SK-MEL-5 (cell line): ENCODE measurements at regions not wholly inside any gene's neighbourhood (a gene's known extent, or its start where the extent isn't known, plus 50 kb on each side); places are given as distances from the start of the nearest gene placed in this dataset.
"Not testable (repeated sequence)": the region's sequence is repeated elsewhere in the genome, so short reads cannot be mapped to it uniquely, and the experiment has no call there.

Source experiments
- DNase-seq: peaks from one replicate; pipeline ENCODE4 v3.0.0-alpha.2; 2016; ENCODE audit warnings: low read depth, low spot score
- in situ Hi-C: cut with HindIII; loops from 2 replicates; pipeline ENCODE4 v1.10.0; 2016; ENCODE audit warnings: low sequenced_read_pairs, high pct_unique_total_duplicates, low pct_unique_long_range_greater_than_20kb

GRCh38 chr16:63458846-63459245 lies 1422.6 kb upstream of the CDH8 start:
- in situ Hi-C loops: no loop called here
- no peak for DNase-seq

DNA sequence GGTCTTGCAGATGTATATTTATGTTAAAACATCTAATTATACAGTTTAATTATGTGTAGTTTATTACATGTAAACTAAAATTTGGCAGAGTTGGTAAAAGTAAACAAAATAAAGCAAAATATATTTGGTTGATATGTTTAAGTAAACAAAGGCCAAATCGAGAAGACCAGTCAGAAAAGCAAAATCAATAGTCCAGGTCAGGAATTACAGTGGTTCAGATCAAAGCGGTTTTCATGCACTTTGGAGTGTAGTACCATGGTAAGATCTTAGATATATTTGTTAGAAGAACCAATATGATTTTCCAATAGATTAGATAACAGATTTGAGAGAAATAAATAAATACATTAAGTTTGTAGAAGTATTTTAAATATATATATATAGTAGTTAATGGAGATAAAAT lies 1421.6 kb upstream of the CDH8 start:
- DNase-seq: no peak
- in situ Hi-C loops: no loop called here

- in situ Hi-C loops: no loop called here
Measured at GRCh38 chr16:63453261-63453660, 1417.0 kb upstream of the CDH8 start.

GRCh38 chr16:63447121-63447520 lies 1410.9 kb upstream of the CDH8 start:
- peak; percentile 6 for DNase-seq
- in situ Hi-C loops: no loop called here

More at GRCh38 chr16:63453261-63453660, 1417.0 kb upstream of the CDH8 start:
- DNase-seq: no peak

GRCh38 chr16:63442246-63442645 lies 1406.0 kb upstream of the CDH8 start:
- in situ Hi-C loops: no loop called here
- DNase-seq: no peak

DNA sequence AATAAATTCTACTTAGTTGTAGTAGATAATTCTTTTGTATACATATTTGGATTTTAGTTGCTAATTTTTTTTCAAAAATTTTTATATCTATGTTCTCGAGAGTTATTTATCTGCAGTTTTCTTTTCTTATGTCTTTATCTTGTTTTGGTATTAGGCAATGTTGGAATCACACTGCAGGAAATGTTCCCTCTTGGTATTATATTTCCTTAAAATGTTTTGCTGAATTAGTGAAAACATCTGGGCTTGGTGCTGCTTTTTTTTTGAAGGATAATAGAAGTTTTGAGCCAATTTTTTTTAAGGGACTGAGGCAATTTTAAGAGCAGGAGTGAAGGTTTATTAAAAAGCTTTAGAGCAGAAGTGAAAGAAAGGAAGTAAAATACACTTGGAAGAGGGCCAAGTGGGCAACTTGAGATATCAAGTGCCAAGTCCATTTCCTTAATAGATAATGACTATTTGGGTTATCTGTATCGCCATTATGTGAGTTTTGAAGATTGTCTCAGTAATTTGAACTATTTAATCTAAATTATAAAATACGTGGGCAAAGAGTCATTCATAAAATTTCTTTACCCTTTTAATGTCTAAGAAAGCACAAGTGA lies 1390.1 kb upstream of the CDH8 start:
- no peak for DNase-seq
- in situ Hi-C loops: no loop called here

- DNase-seq: no peak
- in situ Hi-C loops: no loop called here
Measured at GRCh38 chr16:63422715-63423114, 1386.5 kb upstream of the CDH8 start.

DNA sequence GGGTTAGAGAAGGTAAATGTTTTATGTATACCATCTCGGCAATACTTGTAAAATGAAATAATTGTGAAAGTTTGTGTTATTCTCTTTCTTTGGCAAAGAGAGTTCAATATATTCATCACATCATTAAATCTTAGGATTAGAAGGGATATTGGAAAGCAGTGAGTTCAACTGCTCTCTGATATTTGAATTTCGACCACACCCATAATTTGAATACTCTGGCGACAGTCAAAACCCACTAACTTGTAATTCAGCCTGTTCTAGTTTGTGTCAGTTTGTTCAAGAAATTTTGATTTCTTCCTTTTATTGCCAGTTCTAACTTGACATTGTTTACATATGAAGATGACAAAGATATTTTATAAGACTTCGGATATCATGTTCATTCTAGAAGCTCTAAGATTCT lies 1380.5 kb upstream of the CDH8 start:
- in situ Hi-C loops: no loop called here
- no peak for DNase-seq

GRCh38 chr16:63415014-63415413 lies 1378.8 kb upstream of the CDH8 start:
- DNase-seq: no peak
- in situ Hi-C loops: no loop called here

GRCh38 chr16:63410594-63410993 lies 1374.4 kb upstream of the CDH8 start:
- in situ Hi-C loops: no loop called here
- DNase-seq: no peak

- in situ Hi-C loops: no loop called here
- no peak for DNase-seq
Measured at GRCh38 chr16:63403792-63404191, 1367.6 kb upstream of the CDH8 start.

DNA sequence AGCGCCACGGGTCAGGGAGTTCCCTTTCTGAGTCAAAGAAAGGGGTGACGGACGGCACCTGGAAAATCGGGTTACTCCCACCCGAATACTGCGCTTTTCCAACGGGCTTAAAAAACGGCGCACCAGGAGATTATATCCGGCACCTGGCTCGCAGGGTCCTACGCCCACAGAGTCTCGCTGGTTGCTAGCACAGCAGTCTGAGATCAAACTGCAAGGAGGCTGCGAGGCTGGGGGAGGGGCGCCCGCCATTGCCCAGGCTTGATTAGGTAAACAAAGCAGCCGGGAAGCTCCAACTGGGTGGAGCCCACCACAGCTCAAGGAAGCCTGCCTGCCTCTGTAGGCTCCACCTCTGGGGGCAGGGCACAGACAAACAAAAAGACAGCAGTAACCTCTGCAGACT lies 1352.0 kb upstream of the CDH8 start:
- in situ Hi-C loops, DNase-seq: not testable (repeated sequence)

GRCh38 chr16:63385714-63386432 lies 1349.6 kb upstream of the CDH8 start:
- DNase-seq: no peak
- in situ Hi-C loops: no loop called here

- in situ Hi-C loops: no loop called here
- no peak for DNase-seq
Measured at GRCh38 chr16:63373744-63374143, 1337.5 kb upstream of the CDH8 start.

GRCh38 chr16:63372815-63373214 lies 1336.6 kb upstream of the CDH8 start:
- no peak for DNase-seq
- in situ Hi-C loops: no loop called here

- no peak for DNase-seq
- in situ Hi-C loops: no loop called here
Measured at GRCh38 chr16:63372283-63372682, 1336.0 kb upstream of the CDH8 start.

DNA sequence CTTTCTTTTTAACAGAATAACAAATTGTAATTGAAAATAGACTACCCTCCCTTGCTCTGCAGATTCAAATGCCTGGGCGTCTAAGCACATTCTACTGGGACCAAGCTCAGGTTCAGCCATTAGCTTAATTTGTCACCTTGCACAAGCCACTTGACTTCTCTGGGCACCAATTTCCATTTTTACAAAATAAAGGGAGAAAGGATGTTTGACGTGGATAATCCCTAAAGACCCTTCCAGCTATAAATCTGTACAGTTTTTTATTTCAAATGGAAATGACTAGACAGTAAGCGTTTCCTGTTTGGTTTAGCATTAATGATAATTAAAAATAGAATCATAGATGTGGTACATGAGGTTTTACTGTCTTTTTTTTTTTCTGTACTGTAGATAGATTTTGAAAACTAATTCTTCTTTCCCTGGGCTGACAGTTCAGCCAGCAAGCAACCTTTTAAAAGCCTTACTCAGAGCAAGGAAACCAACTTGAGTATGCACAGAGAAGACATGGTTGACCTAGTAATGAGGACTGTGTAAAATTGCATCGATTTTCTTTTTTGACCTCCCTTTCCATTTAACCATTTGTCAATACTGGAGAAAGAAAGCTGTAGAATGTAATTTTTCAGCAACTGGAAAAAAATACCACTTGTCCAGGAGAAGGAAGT lies 1329.5 kb upstream of the CDH8 start:
- no peak for DNase-seq
- in situ Hi-C loops: no loop called here

DNA sequence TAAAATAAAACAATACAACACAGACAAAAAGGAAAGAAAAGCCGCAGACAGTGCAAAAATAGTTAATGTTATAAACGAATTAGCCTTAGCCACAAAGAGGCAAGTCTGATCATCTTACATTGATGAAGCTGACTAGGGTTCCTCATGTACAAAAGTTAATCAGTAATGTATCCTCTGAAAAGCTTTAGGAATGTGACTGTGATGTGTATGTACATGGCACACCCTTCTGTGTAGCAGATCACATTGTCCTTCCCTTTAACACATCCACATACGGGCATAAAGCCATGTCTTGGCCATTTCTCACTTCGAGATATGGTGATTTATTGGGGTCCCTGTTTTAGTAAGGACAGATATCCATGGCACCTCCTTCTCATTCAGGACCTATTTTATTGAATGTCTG lies 1327.5 kb upstream of the CDH8 start:
- DNase-seq: no peak
- in situ Hi-C loops: no loop called here

DNA sequence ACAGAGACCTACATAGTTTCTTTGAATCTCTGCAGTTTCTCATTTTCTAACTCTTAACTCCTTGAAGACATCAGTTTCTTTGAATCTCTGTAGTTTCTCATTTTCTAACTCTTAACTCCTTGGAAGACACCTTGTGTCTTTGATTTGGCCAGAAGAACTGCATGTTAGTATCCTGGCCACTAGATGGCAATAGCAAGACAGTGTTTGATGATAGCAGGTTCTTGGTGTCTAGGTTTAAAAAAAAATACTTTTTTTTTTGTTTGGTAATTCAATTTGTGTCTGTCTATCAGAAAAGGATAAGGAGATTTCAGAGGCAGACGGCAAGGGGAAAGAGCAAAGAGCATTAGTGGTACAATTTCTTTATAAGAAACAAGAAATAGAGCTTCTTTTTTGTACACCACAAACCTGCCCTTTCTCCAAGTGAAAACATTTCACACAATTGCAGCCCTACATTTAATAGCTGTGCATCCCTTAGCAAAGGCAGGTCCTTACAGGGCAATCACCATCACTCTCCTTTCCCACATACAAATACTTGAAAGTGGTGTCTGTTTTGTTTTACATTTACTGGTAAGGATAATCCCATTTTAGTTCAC lies 1324.9 kb upstream of the CDH8 start:
- in situ Hi-C loops: no loop called here
- DNase-seq: peak; percentile 68
